DMS114 treated with DMSO at 0.1 percent for 48 hours (cell line): ENCODE measurements at regions not wholly inside any gene's neighbourhood (a gene's known extent, or its start where the extent isn't known, plus 50 kb on each side); places are given as distances from the start of the nearest gene placed in this dataset.

Source experiments
- DNase-seq: peaks from one replicate; lab custom pipeline; 2025; ENCODE audit not compliant: unreplicated experiment; lab: John Stamatoyannopoulos, UW

GRCh38 chr14:36465178-36465577 is 54.9 kb downstream of the NKX2-1 start:
- no peak for DNase-seq

- no peak for DNase-seq
These were observed 57.1 kb downstream of the NKX2-1 start for GRCh38 chr14:36462890-36463289.

- no peak for DNase-seq
These were observed 64.8 kb downstream of the NKX2-1 start for GRCh38 chr14:36455241-36455627.

- no peak for DNase-seq
These were observed 65.3 kb downstream of the NKX2-1 start for GRCh38 chr14:36454599-36455240.

- no peak for DNase-seq
These were observed 67.2 kb downstream of the NKX2-1 start for GRCh38 chr14:36452860-36453259.

- DNase-seq = no peak
These were observed 68.5 kb downstream of the NKX2-1 start for GRCh38 chr14:36451310-36452065.

- DNase-seq = no peak
These were observed 69.5 kb downstream of the NKX2-1 start for GRCh38 chr14:36450550-36450949.

- no peak for DNase-seq
These were observed 70.1 kb downstream of the NKX2-1 start for GRCh38 chr14:36449903-36450302.

- no peak for DNase-seq
These were observed 76.7 kb downstream of the NKX2-1 start for GRCh38 chr14:36443374-36443773.

- no peak for DNase-seq
These were observed 77.2 kb downstream of the NKX2-1 start for GRCh38 chr14:36442824-36443241.

GRCh38 chr14:36441283-36441682 is 78.7 kb downstream of the NKX2-1 start:
- DNase-seq = no peak

GRCh38 chr14:36439766-36440165 is 80.3 kb downstream of the NKX2-1 start:
- no peak for DNase-seq

- DNase-seq = no peak
These were observed 81.1 kb downstream of the NKX2-1 start for GRCh38 chr14:36438883-36439282.

- DNase-seq = no peak
These were observed 89.4 kb downstream of the NKX2-1 start for GRCh38 chr14:36430662-36431084.

GRCh38 chr14:36430169-36430568 is 89.9 kb downstream of the NKX2-1 start:
- no peak for DNase-seq

GRCh38 chr14:36429692-36430091 is 90.3 kb downstream of the NKX2-1 start:
- no peak for DNase-seq

- DNase-seq = no peak
These were observed 91.7 kb downstream of the NKX2-1 start for GRCh38 chr14:36428350-36428749.

- no peak for DNase-seq
These were observed 93.2 kb downstream of the NKX2-1 start for GRCh38 chr14:36426836-36427235.

- DNase-seq = no peak
These were observed 93.9 kb downstream of the NKX2-1 start for GRCh38 chr14:36426113-36426512.

GRCh38 chr14:36424478-36425102 is 95.4 kb downstream of the NKX2-1 start:
- no peak for DNase-seq

- DNase-seq = no peak
These were observed 96.6 kb downstream of the NKX2-1 start for GRCh38 chr14:36423430-36423829.

GRCh38 chr14:36420149-36420687 is 99.8 kb upstream of the MBIP start:
- DNase-seq = no peak
